CD4-positive, alpha-beta T cell (primary cell): ENCODE measurements at regions not wholly inside any gene's neighbourhood (a gene's known extent, or its start where the extent isn't known, plus 50 kb on each side); places are given as distances from the start of the nearest gene placed in this dataset.

Experiments
- ATAC-seq: fragments of 200-7000 bp; cut with Tn5 transposase; one replicate; pipeline ENCODE4 v1.10.0; 2022; ENCODE audit warnings: mild to moderate bottlenecking; ENCODE audit not compliant: poor library complexity
- CTCF ChIA-PET: fragments of 350-600 bp; sonication (Branson Sonifier 250); formaldehyde crosslinking; loops from one replicate; lab custom pipeline; 2021; ENCODE audit warnings: antibody characterized with exemption, inconsistent platforms; lab: Charles Lee
- POLR2A ChIA-PET: fragments of 350-600 bp; sonication (Branson Sonifier 250); formaldehyde crosslinking; loops from one replicate; lab custom pipeline; 2021; ENCODE audit warnings: antibody characterized with exemption, inconsistent platforms; lab: Charles Lee
- DNase-seq, 14 experiments: peaks; one replicate each; pipeline ENCODE4 v3.0.0-alpha.2; 2013 to 2020; ENCODE audit warnings: mixed read lengths in 2 of 14
- H3K27ac ChIP-seq, 2 donors: one replicate each; pipeline versions ENCODE4 v1.5.1 to v1.7.0; 2013; ENCODE audit warnings: low read length in 2 of 2, low read depth in 1 of 2, mild to moderate bottlenecking in 1 of 2
- H3K27me3 ChIP-seq, 2 experiments: 1 replicate in 1 of 2; 2 replicates in 1 of 2; pipeline versions ENCODE4 v1.6.1 to v1.7.0; 2013; ENCODE audit warnings: low read length in 2 of 2, control low read depth in 1 of 2, mild to moderate bottlenecking in 1 of 2, moderate library complexity in 1 of 2; ENCODE audit not compliant: insufficient read depth in 2 of 2, control insufficient read depth in 1 of 2
- H3K36me3 ChIP-seq: one replicate; pipeline ENCODE4 v1.6.1; 2013; ENCODE audit warnings: low read length, control low read depth; ENCODE audit not compliant: insufficient read depth
- H3K4me1 ChIP-seq: one replicate; pipeline ENCODE4 v1.6.1; 2013; ENCODE audit warnings: low read length, control low read depth; ENCODE audit not compliant: insufficient read depth
- H3K4me3 ChIP-seq: one replicate; pipeline ENCODE4 v1.5.1; 2013; ENCODE audit warnings: mild to moderate bottlenecking, low read length, moderate library complexity
- H3K9me3 ChIP-seq, 2 experiments: 1 replicate in 1 of 2; 2 replicates in 1 of 2; pipeline versions ENCODE4 v1.6.1 to v1.7.0; 2013; ENCODE audit warnings: low read length in 2 of 2, mild to moderate bottlenecking in 2 of 2, control low read depth in 1 of 2, moderate library complexity in 1 of 2; ENCODE audit not compliant: control insufficient read depth in 1 of 2, insufficient read depth in 1 of 2
- H3K27ac Mint-ChIP-seq: one replicate; pipeline ENCODE4 v1.8.0; 2020; ENCODE audit warnings: mixed read lengths
- H3K27me3 Mint-ChIP-seq: one replicate; pipeline ENCODE4 v1.8.0; 2021; ENCODE audit warnings: mixed read lengths
- H3K36me3 Mint-ChIP-seq: one replicate; pipeline ENCODE4 v1.8.0; 2021; ENCODE audit warnings: low read depth, mixed read lengths
- H3K4me1 Mint-ChIP-seq: one replicate; pipeline ENCODE4 v1.8.0; 2021; ENCODE audit warnings: low read depth, mixed read lengths
- H3K4me3 Mint-ChIP-seq: one replicate; pipeline ENCODE4 v1.8.0; 2020; ENCODE audit warnings: mild to moderate bottlenecking, mixed read lengths
- H3K9me3 Mint-ChIP-seq: one replicate; pipeline ENCODE4 v1.8.0; 2020; ENCODE audit warnings: mixed read lengths
- CTCF ChIP-seq: fragments of 200-600 bp; IDR thresholded peaks from one replicate; pipeline ENCODE4 v1.8.0; 2022; ENCODE audit warnings: antibody characterized with exemption, mild to moderate bottlenecking
- intact Hi-C, 2 experiments: fragments of 100-400 bp; cut with DNase I in 1 of 2; cut with micrococcal nuclease in 1 of 2; formaldehyde crosslinking; loops; one replicate each; pipeline versions ENCODE4 v1.15.1 to v1.9.0; 2023 to 2025; cut with DNase I, micrococcal nuclease

- DNase-seq = no peak
- Mint-ChIP-seq H3K4me3 (no peak overlapping the region), H3K27me3 (no peaks in the 10 kb centered on the region), H3K4me1 (peaks cover 21% of the 10 kb centered on the region), H3K27ac (peak overlapping the region; percentile 91), H3K36me3 (peaks cover 52% of the 10 kb centered on the region), H3K9me3 (peaks cover 14% of the 10 kb centered on the region)
- Histone ChIP-seq H3K9me3 (peaks cover 18 to 19% of the 10 kb centered on the region in 2 experiments), H3K27ac (no peak overlapping the region), H3K4me3 (no peak overlapping the region), H3K4me1 (peaks cover 11% of the 10 kb centered on the region), H3K36me3 (no peaks in the 10 kb centered on the region), H3K27me3 (no peaks in the 10 kb centered on the region)
- intact Hi-C loops = no loop called here
- ChIA-PET POLR2A (no interaction called here), CTCF (no interaction called here)
- ATAC-seq = no peak
- no peak for TF ChIP-seq CTCF
These were observed 317.0 kb downstream of the BRD1 start for GRCh38 chr22:49510718-49511117.

- H3K4me3 Mint-ChIP-seq = no peak overlapping the region
- H3K9me3 ChIP-seq = peaks cover 18 to 20% of the 10 kb centered on the region in 2 experiments
- DNase-seq (no peak), ATAC-seq (no peak)
- no peaks in the 10 kb centered on the region for H3K27me3 ChIP-seq
- intact Hi-C loops = no loop called here
- H3K4me1 Mint-ChIP-seq = peaks cover 20% of the 10 kb centered on the region
- no peak for TF ChIP-seq CTCF
- POLR2A ChIA-PET = no interaction called here
- peaks cover 11% of the 10 kb centered on the region for H3K4me1 ChIP-seq
- H3K27me3 Mint-ChIP-seq = no peaks in the 10 kb centered on the region
- H3K9me3 Mint-ChIP-seq = peaks cover 14% of the 10 kb centered on the region
- no peak overlapping the region for H3K4me3 ChIP-seq
- CTCF ChIA-PET = no interaction called here
- H3K27ac Mint-ChIP-seq = no peak overlapping the region
- peaks cover 49% of the 10 kb centered on the region for H3K36me3 Mint-ChIP-seq
- no peaks in the 10 kb centered on the region for H3K36me3 ChIP-seq
- H3K27ac ChIP-seq = no peak overlapping the region
These were observed 318.7 kb downstream of the BRD1 start for GRCh38 chr22:49509016-49509415.

GRCh38 chr22:49508561-49508960 is 319.1 kb downstream of the BRD1 start:
- H3K4me3 ChIP-seq = no peak overlapping the region
- no peaks in the 10 kb centered on the region for H3K27me3 Mint-ChIP-seq
- no peaks in the 10 kb centered on the region for H3K27me3 ChIP-seq
- intact Hi-C loops = no loop called here
- no peaks in the 10 kb centered on the region for H3K36me3 ChIP-seq
- H3K9me3 Mint-ChIP-seq = peaks cover 14% of the 10 kb centered on the region
- CTCF ChIA-PET = no interaction called here
- ATAC-seq (no peak), DNase-seq (no peak)
- peaks cover 45% of the 10 kb centered on the region for H3K36me3 Mint-ChIP-seq
- H3K27ac ChIP-seq = no peak overlapping the region
- peaks cover 18 to 23% of the 10 kb centered on the region in 2 experiments for H3K9me3 ChIP-seq
- no peak for TF ChIP-seq CTCF
- POLR2A ChIA-PET = no interaction called here
- no peak overlapping the region for H3K27ac Mint-ChIP-seq
- H3K4me1 ChIP-seq = peaks cover 11% of the 10 kb centered on the region
- no peak overlapping the region for H3K4me3 Mint-ChIP-seq
- peaks cover 16% of the 10 kb centered on the region for H3K4me1 Mint-ChIP-seq
